ENCODE measurements at regions not wholly inside any gene's neighbourhood (a gene's known extent, or its start where the extent isn't known, plus 50 kb on each side); places are given as distances from the start of the nearest gene placed in this dataset.

- no peak for TF ChIP-seq POLR2AphosphoS5 (IDR thresholded peaks at IDR 0.05; ENCODE audit: low read depth)
- TF ChIP-seq, protein P1, sequence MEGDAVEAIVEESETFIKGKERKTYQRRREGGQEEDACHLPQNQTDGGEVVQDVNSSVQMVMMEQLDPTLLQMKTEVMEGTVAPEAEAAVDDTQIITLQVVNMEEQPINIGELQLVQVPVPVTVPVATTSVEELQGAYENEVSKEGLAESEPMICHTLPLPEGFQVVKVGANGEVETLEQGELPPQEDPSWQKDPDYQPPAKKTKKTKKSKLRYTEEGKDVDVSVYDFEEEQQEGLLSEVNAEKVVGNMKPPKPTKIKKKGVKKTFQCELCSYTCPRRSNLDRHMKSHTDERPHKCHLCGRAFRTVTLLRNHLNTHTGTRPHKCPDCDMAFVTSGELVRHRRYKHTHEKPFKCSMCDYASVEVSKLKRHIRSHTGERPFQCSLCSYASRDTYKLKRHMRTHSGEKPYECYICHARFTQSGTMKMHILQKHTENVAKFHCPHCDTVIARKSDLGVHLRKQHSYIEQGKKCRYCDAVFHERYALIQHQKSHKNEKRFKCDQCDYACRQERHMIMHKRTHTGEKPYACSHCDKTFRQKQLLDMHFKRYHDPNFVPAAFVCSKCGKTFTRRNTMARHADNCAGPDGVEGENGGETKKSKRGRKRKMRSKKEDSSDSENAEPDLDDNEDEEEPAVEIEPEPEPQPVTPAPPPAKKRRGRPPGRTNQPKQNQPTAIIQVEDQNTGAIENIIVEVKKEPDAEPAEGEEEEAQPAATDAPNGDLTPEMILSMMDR (conservative IDR thresholded peaks at IDR 0.05; ENCODE audit: low read depth in 2 of 2), result no peak
- TF ChIP-seq STAT1 (IDR thresholded peaks at IDR 0.05; ENCODE audit: unreplicated experiment), result no peak
- TF ChIP-seq, protein P2, sequence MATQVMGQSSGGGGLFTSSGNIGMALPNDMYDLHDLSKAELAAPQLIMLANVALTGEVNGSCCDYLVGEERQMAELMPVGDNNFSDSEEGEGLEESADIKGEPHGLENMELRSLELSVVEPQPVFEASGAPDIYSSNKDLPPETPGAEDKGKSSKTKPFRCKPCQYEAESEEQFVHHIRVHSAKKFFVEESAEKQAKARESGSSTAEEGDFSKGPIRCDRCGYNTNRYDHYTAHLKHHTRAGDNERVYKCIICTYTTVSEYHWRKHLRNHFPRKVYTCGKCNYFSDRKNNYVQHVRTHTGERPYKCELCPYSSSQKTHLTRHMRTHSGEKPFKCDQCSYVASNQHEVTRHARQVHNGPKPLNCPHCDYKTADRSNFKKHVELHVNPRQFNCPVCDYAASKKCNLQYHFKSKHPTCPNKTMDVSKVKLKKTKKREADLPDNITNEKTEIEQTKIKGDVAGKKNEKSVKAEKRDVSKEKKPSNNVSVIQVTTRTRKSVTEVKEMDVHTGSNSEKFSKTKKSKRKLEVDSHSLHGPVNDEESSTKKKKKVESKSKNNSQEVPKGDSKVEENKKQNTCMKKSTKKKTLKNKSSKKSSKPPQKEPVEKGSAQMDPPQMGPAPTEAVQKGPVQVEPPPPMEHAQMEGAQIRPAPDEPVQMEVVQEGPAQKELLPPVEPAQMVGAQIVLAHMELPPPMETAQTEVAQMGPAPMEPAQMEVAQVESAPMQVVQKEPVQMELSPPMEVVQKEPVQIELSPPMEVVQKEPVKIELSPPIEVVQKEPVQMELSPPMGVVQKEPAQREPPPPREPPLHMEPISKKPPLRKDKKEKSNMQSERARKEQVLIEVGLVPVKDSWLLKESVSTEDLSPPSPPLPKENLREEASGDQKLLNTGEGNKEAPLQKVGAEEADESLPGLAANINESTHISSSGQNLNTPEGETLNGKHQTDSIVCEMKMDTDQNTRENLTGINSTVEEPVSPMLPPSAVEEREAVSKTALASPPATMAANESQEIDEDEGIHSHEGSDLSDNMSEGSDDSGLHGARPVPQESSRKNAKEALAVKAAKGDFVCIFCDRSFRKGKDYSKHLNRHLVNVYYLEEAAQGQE (IDR thresholded peaks at IDR 0.05; ENCODE audit: unreplicated experiment), result no peak
- no peak for TF ChIP-seq ZNF331 (CRISPR knock-in tag; IDR thresholded peaks at IDR 0.05; ENCODE audit: low read depth)
- TF ChIP-seq EZH2phosphoT487 (IDR thresholded peaks at IDR 0.05; ENCODE audit: unreplicated experiment), result no peak
- TF ChIP-seq CREB1 (CRISPR knock-in tag; IDR thresholded peaks at IDR 0.05; ENCODE audit: low read depth), result no peak
- no peak for TF ChIP-seq EZH2 (IDR thresholded peaks at IDR 0.05; ENCODE audit: low read depth, unreplicated experiment)
- TF ChIP-seq ZNF114 (CRISPR knock-in tag; IDR thresholded peaks at IDR 0.05), result no peak
- TF ChIP-seq ETS1 (IDR thresholded peaks at IDR 0.05), result no peak
- no peak for TF ChIP-seq JUNB (IDR thresholded peaks at IDR 0.05; ENCODE audit: unreplicated experiment)
These were observed 120.8 kb downstream of the TYW3 start for GRCh38 chr1:74853756-74854155.
